DOHH2 (cell line): ENCODE measurements at regions not wholly inside any gene's neighbourhood (a gene's known extent, or its start where the extent isn't known, plus 50 kb on each side); places are given as distances from the start of the nearest gene placed in this dataset.

Experiments
- CTCF ChIP-seq: fragments of 200-600 bp; sonication (generic); IDR thresholded peaks from one replicate; pipeline ENCODE4 v1.5.1; 2014; ENCODE audit warnings: antibody characterized with exemption, mild to moderate bottlenecking, low read depth, low read length; ENCODE audit not compliant: poor library complexity, severe bottlenecking
- EZH2phosphoT487 ChIP-seq: fragments of 200-600 bp; sonication (generic); IDR thresholded peaks from 2 replicates; pipeline ENCODE4 v1.6.1; 2017; ENCODE audit warnings: borderline replicate concordance, mild to moderate bottlenecking, antibody characterized with exemption, low read length, moderate library complexity, mixed read lengths

GRCh38 chr6:160934157-160934556, 57.4 kb upstream of the MAP3K4 start:
- TF ChIP-seq CTCF = no peak
- no peak for TF ChIP-seq EZH2phosphoT487
